ENCODE measurements at regions not wholly inside any gene's neighbourhood (a gene's known extent, or its start where the extent isn't known, plus 50 kb on each side); places are given as distances from the start of the nearest gene placed in this dataset.
"Not testable (repeated sequence)": the region's sequence is repeated elsewhere in the genome, so short reads cannot be mapped to it uniquely, and the experiment has no call there.

DNA sequence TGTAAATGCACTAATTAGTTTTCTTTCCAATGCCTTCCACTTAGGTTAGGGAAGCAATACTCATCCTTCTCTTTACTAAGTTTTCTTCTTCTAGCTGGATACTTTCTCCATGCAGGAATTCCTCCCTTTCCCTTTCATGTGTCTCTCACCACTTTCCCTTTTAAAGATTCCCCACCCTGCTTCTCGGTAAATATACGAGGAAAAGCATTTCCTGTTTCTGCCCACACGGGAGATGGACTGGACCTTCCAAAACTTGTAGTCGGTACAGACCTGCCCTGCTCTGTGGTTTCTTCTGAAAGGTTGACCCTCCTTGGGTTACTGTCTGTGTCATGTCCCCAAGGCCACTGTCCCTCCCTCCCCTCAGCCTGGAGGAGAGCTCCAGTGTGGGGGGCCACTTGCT, 58.9 kb upstream of the LYZL2 start:
- no peak for ATAC-seq
- 36 to 43% methylated on average over 4 of the region's 4 CpGs for WGBS, 2 donors
- TF ChIP-seq, protein P1, sequence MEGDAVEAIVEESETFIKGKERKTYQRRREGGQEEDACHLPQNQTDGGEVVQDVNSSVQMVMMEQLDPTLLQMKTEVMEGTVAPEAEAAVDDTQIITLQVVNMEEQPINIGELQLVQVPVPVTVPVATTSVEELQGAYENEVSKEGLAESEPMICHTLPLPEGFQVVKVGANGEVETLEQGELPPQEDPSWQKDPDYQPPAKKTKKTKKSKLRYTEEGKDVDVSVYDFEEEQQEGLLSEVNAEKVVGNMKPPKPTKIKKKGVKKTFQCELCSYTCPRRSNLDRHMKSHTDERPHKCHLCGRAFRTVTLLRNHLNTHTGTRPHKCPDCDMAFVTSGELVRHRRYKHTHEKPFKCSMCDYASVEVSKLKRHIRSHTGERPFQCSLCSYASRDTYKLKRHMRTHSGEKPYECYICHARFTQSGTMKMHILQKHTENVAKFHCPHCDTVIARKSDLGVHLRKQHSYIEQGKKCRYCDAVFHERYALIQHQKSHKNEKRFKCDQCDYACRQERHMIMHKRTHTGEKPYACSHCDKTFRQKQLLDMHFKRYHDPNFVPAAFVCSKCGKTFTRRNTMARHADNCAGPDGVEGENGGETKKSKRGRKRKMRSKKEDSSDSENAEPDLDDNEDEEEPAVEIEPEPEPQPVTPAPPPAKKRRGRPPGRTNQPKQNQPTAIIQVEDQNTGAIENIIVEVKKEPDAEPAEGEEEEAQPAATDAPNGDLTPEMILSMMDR (IDR thresholded peaks at IDR 0.05) = no peak
- H3K27ac ChIP-seq = no peak overlapping the region
- no peak for DNase-seq
- H3K4me1 ChIP-seq = peaks cover 0 to 4% (median 0%) of the 10 kb centered on the region in 9 donors
- H3K36me3 ChIP-seq = no peaks in the 10 kb centered on the region
- H3K9me3 ChIP-seq = no peaks in the 10 kb centered on the region
- H3K4me3 ChIP-seq = no peak overlapping the region
- peaks cover 0 to 39% (median 17%) of the 10 kb centered on the region in 7 donors for H3K27me3 ChIP-seq
- intact Hi-C loops (cut with DNase I) = loop anchor here in 2 of 10 donors (2.0 to 10.0 kb wide), 2 partner anchors 20 to 1194 kb away; no protein-coding TSS in a partner anchor

- peaks cover 0 to 4% (median 0%) of the 10 kb centered on the region in 9 donors for H3K4me1 ChIP-seq
- peaks cover 0 to 39% (median 17%) of the 10 kb centered on the region in 7 donors for H3K27me3 ChIP-seq
- WGBS, 2 donors = 0 to 1% methylated on average over 7 of the region's 7 CpGs
- H3K36me3 ChIP-seq = no peaks in the 10 kb centered on the region
- H3K9me3 ChIP-seq = no peaks in the 10 kb centered on the region
- DNase-seq (peak; percentile 58 to 79), ATAC-seq (peak; percentile 50 to 88 (median 69))
- no peak overlapping the region for H3K4me3 ChIP-seq
- intact Hi-C loops (cut with DNase I) = loop anchor here in 2 of 10 donors (2.0 to 10.0 kb wide), 2 partner anchors 21 to 1193 kb away; no protein-coding TSS in a partner anchor
- no peak overlapping the region for H3K27ac ChIP-seq
- TF ChIP-seq, protein P1 (IDR thresholded peaks at IDR 0.05) = peak; percentile 72 to 91 (median 84)
Observed at GRCh38 chr10:30687698-30688213, 58.2 kb upstream of the LYZL2 start.

- TF ChIP-seq, protein P1 (IDR thresholded peaks at IDR 0.05) = no peak
- Histone ChIP-seq H3K27ac (no peak overlapping the region), H3K36me3 (no peaks in the 10 kb centered on the region), H3K27me3 (peaks cover 0 to 39% (median 17%) of the 10 kb centered on the region in 7 donors), H3K4me3 (no peak overlapping the region), H3K4me1 (peaks cover 0 to 4% (median 0%) of the 10 kb centered on the region in 9 donors), H3K9me3 (no peaks in the 10 kb centered on the region)
- WGBS, 2 donors = 71 to 84% methylated on average over 3 of the region's 3 CpGs
- intact Hi-C loops (cut with DNase I) = loop anchor here in 1 of 10 donors (10.0 kb wide), 1 partner anchor 1192 kb away; no protein-coding TSS in a partner anchor
- DNase-seq (no peak), ATAC-seq (no peak)
Observed at GRCh38 chr10:30686708-30687107, 57.2 kb upstream of the LYZL2 start.

GRCh38 chr10:30683496-30683895, 53.9 kb upstream of the LYZL2 start:
- 77 to 84% methylated on average over 10 of the region's 10 CpGs for WGBS, 2 donors
- H3K9me3 ChIP-seq = peaks cover 0 to 18% (median 0%) of the 10 kb centered on the region in 11 donors
- TF ChIP-seq, protein P1 (IDR thresholded peaks at IDR 0.05) = no peak
- intact Hi-C loops (cut with DNase I) = loop anchor here in 1 of 10 donors (10.0 kb wide), 1 partner anchor 1189 kb away; no protein-coding TSS in a partner anchor
- H3K27me3 ChIP-seq = peaks cover 0 to 32% (median 12%) of the 10 kb centered on the region in 7 donors
- H3K4me3 ChIP-seq = no peak overlapping the region
- DNase-seq (no peak), ATAC-seq (no peak)
- peaks cover 0 to 4% (median 0%) of the 10 kb centered on the region in 9 donors for H3K4me1 ChIP-seq
- H3K36me3 ChIP-seq = no peaks in the 10 kb centered on the region
- no peak overlapping the region for H3K27ac ChIP-seq

- WGBS, 2 donors = 83 to 93% methylated on average over 9 of the region's 9 CpGs
- not testable (repeated sequence) for H3K4me3 ChIP-seq, H3K36me3 ChIP-seq, H3K4me1 ChIP-seq, DNase-seq, H3K27ac ChIP-seq, ATAC-seq
- Histone ChIP-seq H3K27me3 (peaks cover 0 to 28% (median 9%) of the 10 kb centered on the region in 7 donors), H3K9me3 (peaks cover 0 to 18% (median 0%) of the 10 kb centered on the region in 11 donors)
- intact Hi-C loops (cut with DNase I) = loop anchor here in 1 of 10 donors (10.0 kb wide), 1 partner anchor 1188 kb away; no protein-coding TSS in a partner anchor
Observed at GRCh38 chr10:30682377-30683199, 53.0 kb upstream of the LYZL2 start.
